ENCODE measurements at regions not wholly inside any gene's neighbourhood (a gene's known extent, or its start where the extent isn't known, plus 50 kb on each side); places are given as distances from the start of the nearest gene placed in this dataset.
"Not testable (repeated sequence)": the region's sequence is repeated elsewhere in the genome, so short reads cannot be mapped to it uniquely, and the experiment has no call there.

DNA sequence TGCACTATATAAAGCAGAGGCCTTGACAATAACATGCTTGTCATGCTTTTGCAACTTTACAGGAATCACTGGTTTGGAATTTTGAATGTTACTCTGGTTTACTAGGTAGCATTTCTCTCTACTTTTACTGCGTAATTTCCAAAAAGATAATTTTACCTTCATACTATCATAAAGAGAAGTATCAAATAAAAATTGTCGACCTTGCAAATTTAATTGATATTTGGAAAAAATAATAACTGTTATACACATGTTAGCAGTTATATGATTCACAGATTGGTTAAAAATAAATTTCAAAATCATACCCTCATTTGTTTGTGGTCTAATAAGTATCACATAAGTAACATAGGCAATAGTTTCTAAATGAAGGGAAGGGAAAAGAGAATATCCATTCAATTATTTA, 228.5 kb upstream of the CACNA2D1 start:
- H3K4me3 ChIP-seq (ENCODE audit: low read depth, low read length) = no peak overlapping the region
- DNase-seq (ENCODE audit: low read depth) = peak; percentile 12
- TF ChIP-seq, protein P1, sequence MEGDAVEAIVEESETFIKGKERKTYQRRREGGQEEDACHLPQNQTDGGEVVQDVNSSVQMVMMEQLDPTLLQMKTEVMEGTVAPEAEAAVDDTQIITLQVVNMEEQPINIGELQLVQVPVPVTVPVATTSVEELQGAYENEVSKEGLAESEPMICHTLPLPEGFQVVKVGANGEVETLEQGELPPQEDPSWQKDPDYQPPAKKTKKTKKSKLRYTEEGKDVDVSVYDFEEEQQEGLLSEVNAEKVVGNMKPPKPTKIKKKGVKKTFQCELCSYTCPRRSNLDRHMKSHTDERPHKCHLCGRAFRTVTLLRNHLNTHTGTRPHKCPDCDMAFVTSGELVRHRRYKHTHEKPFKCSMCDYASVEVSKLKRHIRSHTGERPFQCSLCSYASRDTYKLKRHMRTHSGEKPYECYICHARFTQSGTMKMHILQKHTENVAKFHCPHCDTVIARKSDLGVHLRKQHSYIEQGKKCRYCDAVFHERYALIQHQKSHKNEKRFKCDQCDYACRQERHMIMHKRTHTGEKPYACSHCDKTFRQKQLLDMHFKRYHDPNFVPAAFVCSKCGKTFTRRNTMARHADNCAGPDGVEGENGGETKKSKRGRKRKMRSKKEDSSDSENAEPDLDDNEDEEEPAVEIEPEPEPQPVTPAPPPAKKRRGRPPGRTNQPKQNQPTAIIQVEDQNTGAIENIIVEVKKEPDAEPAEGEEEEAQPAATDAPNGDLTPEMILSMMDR (IDR thresholded peaks at IDR 0.05; ENCODE audit: insufficient read depth, low read depth, low read length) = no peak

DNA sequence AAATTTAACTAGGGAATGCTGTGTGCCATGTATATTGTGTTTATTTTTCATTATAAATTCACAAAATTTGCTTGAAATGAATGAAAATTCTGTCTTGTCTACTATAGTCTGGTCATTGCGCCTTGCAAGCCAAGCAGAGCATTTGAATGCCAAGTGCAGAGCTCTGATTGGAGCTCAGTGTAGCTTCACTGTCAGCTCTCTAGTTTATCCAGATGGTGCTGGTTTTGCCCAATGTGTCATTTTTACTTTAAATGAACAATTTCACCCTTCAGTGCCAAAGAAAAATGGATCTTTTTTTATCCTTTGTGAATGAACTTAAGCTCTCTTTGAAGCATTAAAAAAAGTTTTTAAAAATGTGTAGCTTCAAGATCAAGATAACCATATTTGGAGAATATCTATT, 225.6 kb upstream of the CACNA2D1 start:
- H3K4me3 ChIP-seq (ENCODE audit: low read depth, low read length) = no peak overlapping the region
- TF ChIP-seq, protein P1 (IDR thresholded peaks at IDR 0.05; ENCODE audit: insufficient read depth, low read depth, low read length) = no peak
- no peak for DNase-seq (ENCODE audit: low read depth)

DNA sequence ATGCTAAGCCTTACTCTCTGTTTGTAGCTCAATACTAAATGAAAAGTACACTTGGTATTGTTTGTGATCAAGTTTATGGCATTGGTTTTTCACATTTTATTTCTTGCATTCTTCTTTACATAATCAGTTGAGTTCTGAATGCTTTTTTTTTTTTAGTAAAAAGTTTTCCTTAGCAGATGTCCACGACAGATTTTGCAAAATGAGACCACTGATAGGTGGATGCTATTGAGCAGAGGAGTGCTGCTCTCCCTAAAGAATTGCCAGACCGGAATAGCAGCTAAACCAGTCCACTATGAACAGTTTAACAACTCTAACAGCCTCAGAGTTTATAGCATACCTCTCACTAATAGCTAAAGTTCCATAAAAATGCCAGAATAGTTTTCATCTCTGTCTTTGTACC, 225.1 kb upstream of the CACNA2D1 start:
- H3K4me3 ChIP-seq (ENCODE audit: low read depth, low read length) = no peak overlapping the region
- TF ChIP-seq, protein P1 (IDR thresholded peaks at IDR 0.05; ENCODE audit: insufficient read depth, low read depth, low read length) = no peak
- DNase-seq (ENCODE audit: low read depth) = no peak

DNA sequence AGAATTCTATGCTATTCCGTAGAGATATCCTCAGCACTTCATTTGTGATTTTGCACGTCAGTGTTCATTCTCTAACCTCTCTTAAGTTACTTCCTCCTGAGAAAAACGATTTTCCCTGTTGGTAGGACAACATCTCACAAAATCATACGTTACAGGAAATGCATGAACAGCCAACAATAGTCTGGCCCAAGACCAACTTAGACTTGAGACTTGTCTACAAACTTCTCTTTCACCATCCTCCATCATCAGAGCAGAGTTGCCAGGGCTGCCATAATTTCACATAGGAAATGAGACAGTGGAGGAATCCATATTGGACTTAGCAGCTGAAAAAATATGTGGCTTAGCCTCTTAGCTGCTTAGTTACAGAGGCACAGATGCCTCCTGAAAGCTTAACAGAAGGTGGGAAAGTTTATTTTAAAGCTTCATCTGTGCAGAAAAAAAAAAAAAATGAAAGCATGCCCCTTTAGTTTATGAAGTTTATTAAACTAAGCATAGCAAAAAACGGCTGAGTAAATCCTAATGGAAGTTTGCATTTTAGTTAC, 222.5 kb upstream of the CACNA2D1 start:
- no peak overlapping the region for H3K4me3 ChIP-seq (ENCODE audit: low read depth, low read length)
- DNase-seq (ENCODE audit: low read depth) = no peak
- TF ChIP-seq, protein P1 (IDR thresholded peaks at IDR 0.05; ENCODE audit: insufficient read depth, low read depth, low read length) = no peak

DNA sequence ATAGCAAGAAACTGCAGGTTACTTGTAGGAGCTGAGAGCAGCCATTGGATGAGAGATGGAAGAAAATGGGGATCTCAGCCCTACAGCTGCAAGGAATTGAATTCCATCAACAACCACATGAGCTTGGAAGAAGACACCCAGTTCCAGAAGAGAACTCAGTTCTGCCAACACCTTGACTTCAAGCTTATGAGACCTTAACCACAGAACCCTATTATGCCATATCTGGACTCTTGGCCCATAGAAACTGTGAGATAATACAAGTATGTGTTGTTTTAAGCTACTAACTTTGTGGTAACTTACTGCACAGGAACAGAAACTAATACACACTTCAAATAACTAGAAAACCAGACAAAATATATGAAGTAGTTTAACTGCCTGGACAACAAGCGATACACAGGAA, 212.4 kb upstream of the CACNA2D1 start:
- DNase-seq (ENCODE audit: low read depth) = no peak
- TF ChIP-seq, protein P1 (IDR thresholded peaks at IDR 0.05; ENCODE audit: insufficient read depth, low read depth, low read length) = no peak
- H3K4me3 ChIP-seq (ENCODE audit: low read depth, low read length) = no peak overlapping the region

DNA sequence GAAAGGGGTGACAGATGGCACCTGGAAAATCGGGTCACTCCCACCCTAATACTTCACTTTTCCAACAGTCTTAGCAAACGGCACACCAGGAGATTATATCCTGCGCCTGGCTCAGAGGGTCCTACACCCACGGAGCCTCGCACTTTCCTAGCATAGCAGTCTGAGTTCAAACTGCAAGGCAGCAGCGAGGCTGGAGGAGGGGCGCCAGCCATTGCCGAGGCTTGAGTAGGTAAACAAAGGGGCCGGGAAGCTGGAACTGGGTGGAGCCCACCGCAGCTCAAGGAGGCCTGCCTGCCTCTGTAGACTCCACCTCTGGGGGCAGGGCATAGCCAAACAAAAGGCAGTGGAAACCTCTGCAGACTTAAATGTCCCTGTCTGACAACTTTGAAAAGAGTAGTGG, 206.5 kb upstream of the CACNA2D1 start:
- DNase-seq (ENCODE audit: low read depth); H3K4me3 ChIP-seq (ENCODE audit: low read depth, low read length): not testable (repeated sequence)

DNA sequence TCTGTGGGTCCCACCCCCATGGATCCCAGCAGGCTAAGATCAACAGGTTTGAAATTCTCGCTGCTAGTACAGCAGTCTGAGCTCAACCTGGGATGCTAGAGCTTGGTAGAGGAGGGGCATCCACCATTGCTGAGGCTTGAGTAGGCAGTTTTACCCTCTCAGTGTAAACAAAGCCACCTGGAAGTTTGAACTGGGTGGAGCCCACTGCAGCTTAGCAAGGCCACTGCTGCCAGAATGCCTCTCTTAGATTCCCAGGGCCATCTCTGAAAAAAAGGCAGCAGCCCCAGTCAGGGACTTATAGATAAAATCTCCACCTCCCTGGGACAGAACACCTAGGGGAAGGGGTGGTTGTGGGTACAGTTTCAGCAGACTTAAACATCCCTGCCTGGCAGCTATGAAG, 190.0 kb upstream of the CACNA2D1 start:
- DNase-seq (ENCODE audit: low read depth) = no peak
- no peak overlapping the region for H3K4me3 ChIP-seq (ENCODE audit: low read depth, low read length)
- TF ChIP-seq, protein P1 (IDR thresholded peaks at IDR 0.05; ENCODE audit: insufficient read depth, low read depth, low read length) = no peak
